HG02623 (cell line): ENCODE measurements at regions not wholly inside any gene's neighbourhood (a gene's known extent, or its start where the extent isn't known, plus 50 kb on each side); places are given as distances from the start of the nearest gene placed in this dataset.

Source experiments
- ATAC-seq: cut with Tn5 transposase; IDR thresholded peaks from one replicate; pipeline ENCODE4 v1.9.1; 2021; ENCODE audit warnings: moderate library complexity; ENCODE audit not compliant: unreplicated experiment

GRCh38 chr4:104941661-104942062 is 205.0 kb upstream of the TET2 start:
- peak; percentile 48 for ATAC-seq

DNA sequence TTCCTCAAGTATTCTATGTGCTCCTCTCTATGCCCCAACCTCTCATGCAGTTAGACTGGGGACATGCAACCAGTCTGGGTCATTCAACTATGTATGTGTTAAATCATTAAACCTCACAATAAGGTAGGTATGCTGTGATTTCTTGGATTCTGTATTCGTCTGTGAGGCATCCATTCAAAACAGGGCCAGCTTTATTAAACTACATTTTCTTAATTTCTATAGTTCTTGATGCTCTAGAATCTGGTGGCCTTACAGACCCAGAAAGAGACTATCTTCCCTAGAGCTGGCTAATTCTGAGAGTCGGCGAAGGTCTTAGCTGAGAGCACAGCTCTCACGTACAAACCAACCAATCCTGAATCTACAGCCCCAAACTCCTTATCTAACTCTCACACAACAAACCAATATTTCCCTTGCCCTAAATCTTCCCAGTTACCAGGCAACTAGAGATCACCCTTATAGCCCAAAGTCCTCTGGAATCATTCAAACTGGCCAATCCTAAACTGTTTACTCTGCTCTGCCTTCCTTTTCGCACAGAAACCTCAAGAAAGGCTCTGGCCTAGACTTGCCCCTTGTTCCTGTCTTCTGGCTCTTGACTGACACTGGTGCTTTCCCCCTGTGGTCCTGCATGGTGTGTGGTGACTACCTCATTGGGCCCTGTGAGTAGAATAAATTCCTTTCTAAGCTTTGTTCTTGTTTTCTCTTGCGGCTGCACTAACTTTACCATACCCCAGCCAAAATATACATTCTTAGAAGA is 203.5 kb upstream of the TET2 start:
- peak; percentile 70 for ATAC-seq

DNA sequence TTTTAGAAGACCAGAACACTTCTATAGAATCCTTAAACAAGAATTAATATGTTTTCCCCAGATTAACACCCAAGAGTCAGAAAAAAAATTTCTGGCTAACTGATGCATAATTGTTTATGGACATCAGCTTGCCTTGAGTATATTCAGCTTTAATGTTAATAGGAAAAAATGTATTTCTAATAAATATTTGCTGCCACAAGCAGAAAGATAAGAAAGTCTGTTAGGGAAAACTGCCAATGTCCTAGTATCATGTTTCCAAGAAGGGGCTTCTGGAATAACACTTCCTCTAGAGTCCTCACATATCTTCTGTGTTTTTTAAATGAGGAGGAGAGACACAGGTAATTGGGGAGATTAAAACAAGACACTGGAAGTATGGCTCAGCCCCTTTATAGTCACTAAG is 202.1 kb upstream of the TET2 start:
- ATAC-seq: no peak

GRCh38 chr4:104964410-104965175 is 182.1 kb upstream of the TET2 start:
- ATAC-seq: peak; percentile 42

- ATAC-seq: peak; percentile 94
These were observed 180.2 kb upstream of the TET2 start for GRCh38 chr4:104966349-104967033.

GRCh38 chr4:104967034-104967401 is 179.7 kb upstream of the TET2 start:
- ATAC-seq: peak; percentile 15

DNA sequence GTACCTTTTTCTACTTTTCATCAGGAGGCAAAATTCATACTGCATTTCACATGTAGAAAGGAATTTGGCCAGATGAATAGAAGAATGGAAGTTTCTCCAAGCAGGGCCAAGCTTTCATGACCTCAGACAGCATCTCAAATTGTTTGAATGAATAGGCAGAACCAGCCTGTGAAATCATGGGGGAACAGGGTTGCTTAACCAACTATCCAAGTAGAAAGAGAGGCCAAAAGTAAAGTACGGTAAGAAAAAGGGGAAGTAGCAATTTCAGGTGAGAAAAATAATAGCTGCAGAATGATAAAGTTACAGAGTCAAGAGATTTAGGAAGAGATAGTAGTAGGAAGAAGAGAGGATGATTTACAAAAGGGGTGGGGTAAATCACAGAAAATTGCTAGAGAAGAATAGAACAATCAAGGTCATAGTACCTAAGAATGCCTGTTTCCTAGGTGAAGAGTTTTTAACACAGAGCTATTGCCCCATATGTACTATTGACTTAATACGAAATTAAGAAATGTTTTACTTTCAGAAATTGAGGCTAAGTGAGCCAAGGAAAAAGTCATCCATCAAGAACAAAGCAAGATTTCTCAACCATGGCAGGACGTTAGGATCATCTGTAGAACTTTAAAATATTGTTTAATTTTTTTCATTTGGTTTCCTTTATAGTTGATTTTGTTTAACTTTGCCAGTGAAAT is 177.1 kb upstream of the TET2 start:
- no peak for ATAC-seq

DNA sequence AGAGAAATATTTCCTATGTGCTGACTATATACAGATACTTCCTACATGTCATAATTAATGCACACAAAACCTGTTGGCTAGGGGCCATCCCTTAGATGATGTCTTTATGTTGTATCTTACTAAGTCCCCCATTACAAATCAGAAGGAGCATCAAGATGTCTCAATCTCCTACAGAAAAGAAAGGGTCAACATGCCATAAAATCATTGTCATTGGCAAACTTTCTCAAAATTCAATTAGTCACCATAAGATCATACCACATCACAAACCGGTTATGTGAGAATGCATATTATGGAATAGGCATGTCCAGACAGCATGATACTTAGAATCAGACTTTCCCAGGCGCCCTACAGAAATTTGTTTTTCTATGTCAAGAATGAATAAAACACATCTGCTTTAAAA is 175.2 kb upstream of the TET2 start:
- no peak for ATAC-seq

- no peak for ATAC-seq
These were observed 173.0 kb upstream of the TET2 start for GRCh38 chr4:104973708-104974107.

GRCh38 chr4:104975617-104976016 is 171.1 kb upstream of the TET2 start:
- no peak for ATAC-seq

DNA sequence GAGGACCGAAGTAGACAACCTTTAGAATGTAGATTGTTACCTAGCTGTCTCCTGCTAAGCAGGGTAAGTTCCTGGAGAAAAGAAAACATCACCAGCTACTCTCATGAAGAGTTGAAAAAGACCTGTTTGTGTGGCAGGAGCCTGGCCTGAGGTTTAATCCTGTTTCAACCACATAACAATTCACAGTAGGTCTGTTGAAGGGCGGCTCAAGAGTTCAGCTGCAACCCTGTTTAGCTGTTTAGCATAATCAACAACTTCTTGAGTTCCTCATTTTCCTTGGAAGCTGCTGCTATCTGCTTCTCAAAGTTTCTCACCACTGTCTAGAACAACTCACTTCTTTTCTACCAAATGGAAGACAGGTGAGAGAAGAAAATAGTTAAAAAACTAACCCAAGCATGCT is 170.4 kb upstream of the TET2 start:
- ATAC-seq: no peak

- ATAC-seq: no peak
These were observed 167.5 kb upstream of the TET2 start for GRCh38 chr4:104979083-104979760.

DNA sequence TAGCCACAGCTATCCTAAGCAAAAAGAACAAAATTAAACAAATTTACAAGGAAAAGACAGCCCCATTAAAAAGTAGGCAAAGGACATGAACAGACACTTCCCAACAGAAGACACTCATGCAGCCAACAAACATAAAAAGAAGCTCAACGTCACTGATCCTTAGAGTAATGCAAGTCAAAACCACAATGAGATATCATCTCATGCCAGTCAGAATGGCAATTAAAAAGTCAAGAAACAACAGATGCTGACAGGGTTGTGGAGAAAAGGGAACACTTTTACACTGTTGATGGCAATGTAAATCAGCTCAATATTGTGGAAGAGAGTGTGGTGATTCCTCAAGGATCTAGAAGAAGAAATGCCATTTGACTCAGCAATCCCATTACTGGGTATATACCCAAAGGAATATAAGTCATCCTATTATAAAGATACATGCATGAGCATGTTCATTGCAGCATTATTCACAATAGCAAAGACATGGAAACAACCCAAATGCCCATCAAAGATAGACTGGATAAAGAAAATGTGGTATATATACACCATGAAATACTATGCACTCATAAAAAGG is 163.0 kb upstream of the TET2 start:
- ATAC-seq: no peak

GRCh38 chr4:104986306-104986705 is 160.4 kb upstream of the TET2 start:
- ATAC-seq: no peak

- no peak for ATAC-seq
These were observed 157.3 kb upstream of the TET2 start for GRCh38 chr4:104989371-104989770.

- no peak for ATAC-seq
These were observed 144.4 kb upstream of the TET2 start for GRCh38 chr4:105002278-105002677.

- no peak for ATAC-seq
These were observed 132.4 kb upstream of the TET2 start for GRCh38 chr4:105014234-105014633.

- ATAC-seq: no peak
These were observed 132.0 kb upstream of the TET2 start for GRCh38 chr4:105014635-105015034.

DNA sequence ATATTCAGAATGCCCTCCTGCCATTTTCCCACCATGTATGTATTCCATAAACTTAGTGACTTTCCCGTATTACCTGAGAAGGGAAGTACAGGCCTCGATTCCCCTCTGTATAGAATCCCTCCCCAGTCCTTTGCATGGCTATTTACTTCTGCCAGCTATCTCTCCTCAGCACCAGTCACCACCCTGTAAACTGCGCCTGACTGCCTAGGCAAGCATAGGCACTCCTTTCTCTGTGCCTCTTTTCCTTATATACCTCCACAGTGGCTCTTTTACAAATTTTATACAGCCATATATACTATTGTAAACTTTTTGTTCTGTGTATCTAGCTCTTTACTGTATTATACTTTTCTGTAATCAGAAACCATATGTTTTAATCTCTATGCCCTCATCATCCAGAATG is 130.9 kb upstream of the TET2 start:
- no peak for ATAC-seq
